Type B pancreatic cell (in vitro differentiated cells): ENCODE measurements at regions not wholly inside any gene's neighbourhood (a gene's known extent, or its start where the extent isn't known, plus 50 kb on each side); places are given as distances from the start of the nearest gene placed in this dataset.
"Not testable (repeated sequence)": the region's sequence is repeated elsewhere in the genome, so short reads cannot be mapped to it uniquely, and the experiment has no call there.

ENCODE experiments used
- DNase-seq: peaks from one replicate; pipeline ENCODE4 v3.0.0; 2021; ENCODE audit warnings: mixed read lengths; ENCODE audit not compliant: unreplicated experiment; ENCODE audit errors: extremely low spot score
- H3K27ac Mint-ChIP-seq: 2 replicates; pipeline ENCODE4 v1.8.0; 2021; ENCODE audit warnings: mild to moderate bottlenecking, mixed read lengths
- H3K27me3 Mint-ChIP-seq: 2 replicates; pipeline ENCODE4 v1.8.0; 2021; ENCODE audit warnings: mixed read lengths
- H3K36me3 Mint-ChIP-seq: 2 replicates; pipeline ENCODE4 v1.8.0; 2021; ENCODE audit warnings: mixed read lengths
- H3K4me1 Mint-ChIP-seq: one replicate; pipeline ENCODE4 v1.8.0; 2021; ENCODE audit warnings: mixed read lengths; ENCODE audit not compliant: unreplicated experiment
- H3K4me3 Mint-ChIP-seq: 2 replicates; pipeline ENCODE4 v1.8.0; 2021; ENCODE audit warnings: mild to moderate bottlenecking, mixed read lengths
- H3K9me3 Mint-ChIP-seq: 2 replicates; pipeline ENCODE4 v1.8.0; 2021; ENCODE audit warnings: mixed read lengths
- CTCF ChIP-seq: fragments of 200-600 bp; sonication (generic); conservative IDR thresholded peaks from 2 replicates; pipeline ENCODE4 v1.5.0; 2021; ENCODE audit warnings: antibody characterized with exemption, mild to moderate bottlenecking

- no peak overlapping the region for H3K4me3 Mint-ChIP-seq
- no peak for DNase-seq
- peaks cover 6% of the 10 kb centered on the region for H3K4me1 Mint-ChIP-seq
- H3K27ac Mint-ChIP-seq = no peak overlapping the region
- no peak for TF ChIP-seq CTCF
- H3K9me3 Mint-ChIP-seq = peaks cover 6% of the 10 kb centered on the region
- no peaks in the 10 kb centered on the region for H3K36me3 Mint-ChIP-seq
- no peaks in the 10 kb centered on the region for H3K27me3 Mint-ChIP-seq
Observed at GRCh38 chr3:153980252-153980590, 141.0 kb upstream of the ARHGEF26 start.

GRCh38 chr3:153997364-153997763, 123.8 kb upstream of the ARHGEF26 start:
- not testable (repeated sequence) for H3K27me3 Mint-ChIP-seq, DNase-seq, H3K9me3 Mint-ChIP-seq

DNA sequence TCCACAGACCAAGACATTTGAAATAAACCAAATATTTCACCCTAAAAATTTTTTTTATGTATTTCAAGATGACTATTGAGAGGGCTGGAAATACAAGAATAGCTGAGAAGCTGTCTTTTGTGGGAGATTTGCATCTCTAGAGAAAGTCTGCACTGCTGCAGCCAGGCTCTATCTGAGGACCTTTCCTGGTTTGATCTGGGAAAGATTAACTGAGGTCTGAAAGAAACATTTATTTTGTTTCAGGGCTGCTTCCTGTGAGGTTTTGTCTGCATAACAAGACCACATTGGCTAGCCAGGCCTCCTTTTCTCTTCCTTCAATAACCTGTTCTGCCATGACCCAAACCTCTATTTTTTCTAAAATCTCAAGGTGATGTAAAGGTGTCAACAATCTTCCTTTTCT, 117.5 kb upstream of the ARHGEF26 start:
- Mint-ChIP-seq H3K9me3 (no peaks in the 10 kb centered on the region), H3K27me3 (no peaks in the 10 kb centered on the region), H3K4me1 (no peaks in the 10 kb centered on the region), H3K36me3 (no peaks in the 10 kb centered on the region), H3K27ac (no peak overlapping the region), H3K4me3 (no peak overlapping the region)
- no peak for TF ChIP-seq CTCF
- DNase-seq = no peak

More at GRCh38 chr3:153997364-153997763, 123.8 kb upstream of the ARHGEF26 start:
- TF ChIP-seq CTCF = peak; percentile 55
- not testable (repeated sequence) for H3K4me1 Mint-ChIP-seq, H3K27ac Mint-ChIP-seq, H3K4me3 Mint-ChIP-seq, H3K36me3 Mint-ChIP-seq

DNA sequence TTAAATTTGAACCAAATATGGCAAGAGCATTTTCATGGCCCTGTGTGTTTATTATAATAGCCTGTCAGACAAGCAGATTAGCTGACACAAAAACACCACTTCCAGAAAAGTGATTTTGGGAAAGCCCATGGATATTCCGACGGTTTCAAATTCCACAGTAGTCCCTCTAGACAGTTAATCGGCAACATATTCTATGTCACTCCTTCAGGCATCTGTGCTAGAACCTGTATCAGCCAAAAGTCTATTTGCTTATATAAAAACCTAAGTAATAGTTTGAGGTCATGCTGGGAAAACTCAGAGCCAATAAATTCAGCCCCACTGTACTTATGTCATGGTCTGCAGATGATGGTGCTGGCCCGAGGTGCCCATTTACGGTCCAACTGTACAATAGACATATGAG, 110.2 kb upstream of the ARHGEF26 start:
- TF ChIP-seq CTCF = no peak
- peaks cover 6% of the 10 kb centered on the region for H3K4me1 Mint-ChIP-seq

DNA sequence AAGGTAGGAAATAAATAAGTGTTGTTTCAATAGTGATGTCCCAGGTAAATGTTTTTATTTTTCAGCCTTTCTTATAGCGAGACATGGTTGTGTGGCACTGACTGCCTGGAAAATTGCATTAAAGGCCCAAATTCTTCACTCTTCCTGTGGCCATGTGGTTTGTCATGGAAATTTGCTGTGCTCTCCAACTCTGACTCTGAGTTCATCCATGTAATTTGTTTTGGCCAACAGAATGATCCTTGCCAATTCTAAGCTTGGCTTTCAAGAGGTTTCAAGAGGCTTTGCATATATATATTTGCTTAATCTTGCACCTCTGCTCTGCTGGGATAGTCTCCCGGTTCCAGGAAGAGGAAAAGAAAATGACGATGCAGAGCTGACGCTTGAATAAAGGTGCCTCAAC, 107.5 kb upstream of the ARHGEF26 start:
- Mint-ChIP-seq H3K4me3 (no peak overlapping the region), H3K27ac (no peak overlapping the region), H3K27me3 (no peaks in the 10 kb centered on the region), H3K9me3 (no peaks in the 10 kb centered on the region), H3K4me1 (peaks cover 6% of the 10 kb centered on the region), H3K36me3 (no peaks in the 10 kb centered on the region)
- TF ChIP-seq CTCF = no peak
- DNase-seq = no peak

More for the DNA sequence above, 110.2 kb upstream of the ARHGEF26 start:
- no peak for DNase-seq
- Mint-ChIP-seq H3K27me3 (no peaks in the 10 kb centered on the region), H3K36me3 (no peaks in the 10 kb centered on the region), H3K9me3 (no peaks in the 10 kb centered on the region), H3K27ac (no peak overlapping the region), H3K4me3 (no peak overlapping the region)

DNA sequence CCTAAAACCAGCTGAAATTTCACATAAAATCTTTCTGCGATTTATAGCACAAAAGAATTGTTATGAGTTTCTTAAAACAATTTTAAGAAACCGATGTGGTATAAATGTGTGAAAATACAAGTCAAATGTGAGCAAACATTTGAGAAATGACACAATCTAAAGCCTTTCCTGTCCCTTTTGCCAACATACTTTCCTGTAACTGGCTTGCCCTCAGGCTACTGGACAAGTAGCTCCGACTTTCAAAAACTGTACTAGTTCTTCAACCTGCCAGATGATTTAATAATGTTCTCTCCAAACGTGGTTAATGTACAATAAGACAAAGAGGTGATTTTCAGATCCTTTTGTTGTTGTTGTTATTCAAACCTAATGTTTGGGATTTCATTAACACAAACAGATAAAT, 105.9 kb upstream of the ARHGEF26 start:
- Mint-ChIP-seq H3K4me3 (no peak overlapping the region), H3K36me3 (no peaks in the 10 kb centered on the region), H3K4me1 (peaks cover 6% of the 10 kb centered on the region), H3K9me3 (no peaks in the 10 kb centered on the region), H3K27me3 (no peaks in the 10 kb centered on the region), H3K27ac (no peak overlapping the region)
- TF ChIP-seq CTCF = no peak
- no peak for DNase-seq
